Inflammatory macrophage (primary cell): ENCODE measurements at regions not wholly inside any gene's neighbourhood (a gene's known extent, or its start where the extent isn't known, plus 50 kb on each side); places are given as distances from the start of the nearest gene placed in this dataset.
A peak's percentile ranks its signal among the peaks of the same experiment; 100 is the strongest.
"Not testable (repeated sequence)": the region's sequence is repeated elsewhere in the genome, so short reads cannot be mapped to it uniquely, and the experiment has no call there.

Experiments used
- DNase-seq, 2 donors: peaks; one replicate each; pipeline ENCODE4 v3.0.0-alpha.2; 2020 to 2022

DNA sequence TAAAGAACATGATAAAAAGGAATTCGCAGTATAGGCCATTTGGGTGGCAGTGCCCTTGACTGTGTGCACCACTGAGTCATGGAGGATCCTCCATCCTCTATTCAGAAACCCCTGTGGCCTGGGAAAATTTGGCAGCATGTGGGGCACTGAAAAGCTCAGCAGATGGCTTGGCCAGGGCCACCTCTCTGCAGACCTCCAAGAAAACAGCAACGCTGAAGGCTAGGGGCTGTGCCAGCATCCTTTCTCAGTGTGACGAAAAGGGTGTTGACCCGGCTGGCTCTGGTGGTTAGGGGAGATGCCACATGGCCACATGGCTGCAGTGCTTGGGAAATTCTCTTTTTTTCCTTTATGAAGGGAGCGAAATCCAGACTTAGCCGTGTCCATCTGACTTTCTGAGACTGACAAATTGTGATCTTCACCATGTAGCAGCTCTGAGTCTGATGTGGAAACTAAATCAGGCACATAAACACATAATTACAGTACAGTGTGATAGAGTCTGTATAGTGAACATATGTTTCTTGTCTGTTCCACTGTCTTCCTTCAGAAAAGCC lies 178.0 kb downstream of the KCTD12 start:
- no peak for DNase-seq

DNA sequence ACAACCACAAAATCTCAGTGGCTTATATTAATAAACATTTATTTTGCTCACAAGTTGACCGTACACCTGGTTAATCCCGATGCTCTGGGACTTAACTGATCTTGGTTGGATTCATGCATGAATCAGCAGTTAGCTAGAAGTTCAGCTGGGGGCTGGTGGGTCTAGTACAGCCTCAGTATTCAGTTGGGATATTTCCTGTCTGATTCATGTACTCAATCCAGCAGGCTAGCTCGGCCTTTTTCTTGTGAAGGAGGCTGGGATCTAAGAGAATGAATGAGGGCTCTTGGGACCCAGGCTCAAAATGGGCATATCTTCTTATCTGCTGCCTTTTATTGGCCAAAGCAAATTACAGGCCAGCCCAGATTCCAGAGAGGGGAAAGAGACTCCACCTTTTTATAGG lies 178.8 kb downstream of the KCTD12 start:
- DNase-seq, result no peak

DNA sequence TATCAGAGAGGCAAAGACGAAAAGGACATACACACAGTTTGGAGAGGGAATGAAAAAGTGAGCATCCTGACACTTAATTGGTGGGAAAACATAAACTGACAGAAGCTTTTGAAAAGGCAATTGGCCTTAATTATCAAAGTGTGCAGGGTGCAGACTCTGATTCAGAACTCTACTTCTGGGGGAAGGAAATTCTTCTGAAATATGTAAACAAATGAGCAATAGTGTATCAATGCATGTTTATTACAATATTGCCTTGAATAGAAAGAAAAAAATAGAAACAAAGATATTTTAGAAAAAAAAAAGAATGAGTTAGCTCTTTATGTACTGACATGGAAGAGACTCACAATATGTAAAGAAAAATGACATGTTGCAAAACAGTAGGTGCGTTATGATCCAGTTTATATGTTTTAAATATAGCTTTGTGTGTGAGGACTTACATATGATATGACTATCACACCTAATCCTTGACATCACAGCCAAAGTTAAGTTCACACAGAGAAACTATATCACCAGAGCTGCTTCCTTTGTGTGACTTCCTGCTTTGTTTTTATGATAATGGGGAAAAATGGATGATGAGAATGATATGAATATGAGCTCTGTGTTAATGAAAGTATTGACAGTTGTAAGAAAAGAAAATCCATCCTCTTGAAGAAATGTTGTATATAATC lies 182.4 kb downstream of the KCTD12 start:
- DNase-seq, result no peak

DNA sequence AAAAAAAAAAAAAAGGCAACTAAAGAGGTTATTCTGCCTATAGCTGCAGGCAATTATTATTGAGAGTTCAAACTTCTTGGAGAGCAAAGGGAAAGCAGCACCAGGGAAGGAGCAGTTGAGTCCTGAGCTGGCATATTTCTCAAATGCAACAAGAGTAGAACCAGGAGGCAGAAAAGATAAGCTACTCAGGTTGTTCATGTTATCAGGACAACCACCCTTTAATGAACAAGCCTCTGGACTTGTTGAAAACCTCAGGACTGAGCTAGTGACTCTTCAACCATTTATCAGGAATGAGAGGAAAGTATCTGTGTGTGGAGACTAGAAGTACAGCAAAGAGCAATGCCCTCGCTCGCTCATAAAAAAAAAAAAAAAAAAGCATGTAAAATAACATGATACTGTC lies 183.0 kb downstream of the KCTD12 start:
- no peak for DNase-seq

DNA sequence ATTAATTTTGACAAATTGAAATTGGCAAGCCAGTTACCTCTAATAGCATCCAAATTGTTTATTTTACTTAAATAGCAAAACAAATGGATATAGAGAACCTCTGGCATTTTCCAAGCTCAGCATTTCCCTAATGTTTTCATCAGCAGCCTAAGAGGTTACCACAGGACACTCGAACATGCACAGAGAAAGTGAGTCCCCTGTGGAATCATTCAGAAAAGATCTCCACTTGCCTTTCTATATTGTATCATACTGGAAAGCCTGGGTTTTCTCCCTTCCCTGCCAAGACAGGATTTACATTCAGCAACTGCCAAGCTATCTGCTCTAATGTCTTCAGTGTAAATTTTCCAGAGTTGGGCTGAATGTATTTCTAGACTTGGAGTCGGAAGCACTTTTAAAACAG lies 188.9 kb downstream of the KCTD12 start:
- no peak for DNase-seq

DNA sequence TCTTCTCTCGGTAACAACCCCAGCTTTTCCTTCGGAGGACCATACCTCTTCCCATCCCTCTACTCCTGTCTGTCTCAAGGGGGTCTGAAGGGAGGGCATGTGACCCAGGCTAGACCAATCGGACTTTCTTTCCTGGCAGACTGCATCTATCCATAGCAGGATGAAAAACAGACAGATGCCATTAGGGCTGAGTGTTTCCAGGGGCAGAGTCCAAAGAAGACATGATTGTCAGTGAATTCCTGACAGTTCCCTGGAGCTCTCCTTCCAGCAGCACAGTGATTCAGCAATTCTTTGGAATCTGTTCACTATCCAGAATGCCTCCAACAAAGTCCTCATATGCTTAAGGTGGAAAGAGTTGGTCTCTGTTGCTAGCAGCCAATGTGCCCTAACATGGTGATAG lies 189.8 kb downstream of the KCTD12 start:
- no peak for DNase-seq

DNA sequence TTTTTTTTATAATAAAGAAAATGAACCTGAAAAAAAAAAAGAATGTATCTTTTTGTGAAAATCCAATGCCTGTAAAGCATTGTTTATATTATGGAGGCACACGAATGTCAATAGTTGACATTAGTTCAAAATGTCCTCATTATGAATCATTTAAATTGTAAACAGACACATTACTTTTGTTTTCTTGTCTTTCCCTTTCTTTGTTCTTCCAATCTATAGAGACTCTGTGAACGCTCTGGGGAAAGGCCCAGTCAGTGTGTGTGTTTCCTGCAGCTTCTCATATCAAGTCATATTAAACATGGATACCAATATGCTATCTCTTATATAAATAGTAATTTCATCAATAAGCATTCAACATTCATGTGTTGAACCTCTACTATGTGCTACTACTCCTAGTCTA lies 193.1 kb downstream of the KCTD12 start:
- no peak for DNase-seq

DNA sequence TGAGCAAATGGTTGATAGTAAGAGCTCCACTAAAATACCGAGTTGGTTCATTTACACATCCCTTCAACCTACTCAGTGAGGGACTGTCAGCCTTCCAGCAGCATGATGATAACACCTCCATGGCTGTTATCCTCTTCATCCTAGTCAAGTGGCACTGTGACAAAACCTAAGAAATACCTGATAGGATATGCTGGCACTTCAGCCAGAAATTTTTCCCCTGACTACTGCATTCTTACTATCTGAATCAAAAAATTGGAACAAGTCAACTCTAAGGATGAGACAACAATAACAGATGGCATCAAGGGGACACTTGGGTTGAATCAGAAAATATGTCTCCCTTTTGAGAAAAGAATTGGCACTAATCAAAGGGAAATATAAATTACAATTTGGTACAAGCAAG lies 193.9 kb downstream of the KCTD12 start:
- DNase-seq, result no peak

DNA sequence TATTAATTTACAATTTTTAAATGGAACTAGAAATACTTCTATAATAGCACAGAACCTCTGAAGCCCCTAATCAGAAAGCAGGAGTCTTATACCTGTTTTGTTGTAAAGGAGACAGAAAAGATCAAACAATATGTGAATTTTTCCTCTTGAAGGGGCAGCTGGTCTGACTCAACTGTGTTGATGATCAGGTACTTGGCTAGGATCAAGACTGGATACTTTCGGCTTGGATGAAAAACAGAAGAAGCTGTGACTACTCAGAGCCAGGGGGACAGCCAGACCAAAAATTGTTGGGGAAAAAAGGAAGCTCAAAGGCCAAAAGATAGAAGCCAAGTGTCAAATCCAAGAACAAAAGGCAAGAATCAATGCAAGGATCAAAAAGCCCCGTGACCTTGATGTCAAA lies 195.6 kb downstream of the KCTD12 start:
- DNase-seq, result no peak

DNA sequence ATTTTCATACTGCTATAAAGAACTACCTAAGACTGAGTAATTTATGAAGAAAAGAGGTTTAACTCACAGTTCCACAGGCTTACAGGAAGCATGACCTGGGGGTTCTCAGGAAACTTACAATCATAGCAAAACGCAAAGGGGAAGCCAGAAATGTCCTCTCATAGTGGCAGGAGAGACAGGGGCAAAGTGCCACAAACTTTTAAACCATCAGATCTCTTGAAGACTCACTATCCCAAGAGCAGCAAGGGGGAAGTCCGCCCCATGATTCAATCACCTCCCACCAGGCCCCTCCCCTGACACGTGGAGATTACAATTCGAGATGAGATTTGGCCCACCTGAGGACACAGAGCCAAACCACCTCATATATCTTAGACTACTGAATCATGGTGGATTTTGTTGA lies 198.7 kb downstream of the KCTD12 start:
- peak; percentile 14 to 21 for DNase-seq

DNA sequence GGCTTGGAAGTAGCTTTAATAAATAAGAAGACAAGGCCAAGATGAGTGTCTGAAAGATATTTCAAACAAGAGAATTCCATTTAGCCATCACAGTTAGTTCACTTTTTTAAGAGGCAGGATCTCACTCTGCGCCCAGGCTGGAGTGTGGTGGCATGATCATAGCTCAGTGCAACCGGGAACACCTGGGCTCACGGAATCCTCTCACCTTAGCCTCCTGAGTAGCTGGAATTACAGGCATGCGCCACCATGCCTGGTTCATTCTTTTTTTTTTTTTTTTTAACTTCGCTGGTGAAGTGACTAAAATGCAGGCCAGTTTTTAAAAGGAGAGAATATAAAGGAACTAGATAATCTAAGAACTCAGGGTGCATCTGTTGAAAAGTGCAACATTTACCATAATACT lies 200.3 kb downstream of the KCTD12 start:
- no peak for DNase-seq

DNA sequence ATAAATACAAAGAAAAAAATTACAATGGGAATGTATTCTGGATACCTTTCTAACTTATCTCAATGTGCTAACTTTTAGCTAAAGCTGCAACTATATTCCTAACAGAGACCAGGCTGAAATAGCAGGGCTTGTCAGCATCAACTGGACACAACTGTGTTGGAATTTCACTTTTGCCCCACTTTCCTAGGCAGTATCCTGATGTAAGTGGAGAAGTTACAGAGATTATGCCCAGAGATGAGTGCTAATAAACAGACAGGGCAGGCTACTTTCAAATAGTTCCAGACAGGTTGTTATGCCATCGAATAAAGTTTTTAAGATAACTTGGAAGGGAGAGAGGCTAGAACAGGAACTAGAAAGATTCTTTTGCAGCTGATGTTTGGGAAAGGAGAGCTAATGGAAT lies 201.9 kb downstream of the KCTD12 start:
- no peak for DNase-seq

DNA sequence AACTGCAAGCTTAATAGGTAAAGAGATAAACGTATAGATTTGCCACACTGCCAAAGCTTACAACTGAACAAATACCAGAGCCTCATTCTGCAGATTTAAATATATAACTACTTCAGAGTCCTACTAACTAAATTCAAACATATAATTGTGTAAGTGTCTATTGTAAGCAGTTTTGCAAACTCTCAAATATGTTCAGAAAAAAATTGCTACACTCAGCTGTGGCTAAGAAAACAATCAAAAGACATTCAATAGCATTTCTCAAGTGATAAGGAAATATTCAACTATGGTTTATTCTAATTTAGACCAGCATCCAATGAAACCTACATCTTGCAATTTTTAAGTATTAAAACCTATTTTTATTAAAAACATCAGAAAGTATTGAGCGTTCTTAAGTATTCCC lies 202.4 kb downstream of the KCTD12 start:
- DNase-seq, result no peak

DNA sequence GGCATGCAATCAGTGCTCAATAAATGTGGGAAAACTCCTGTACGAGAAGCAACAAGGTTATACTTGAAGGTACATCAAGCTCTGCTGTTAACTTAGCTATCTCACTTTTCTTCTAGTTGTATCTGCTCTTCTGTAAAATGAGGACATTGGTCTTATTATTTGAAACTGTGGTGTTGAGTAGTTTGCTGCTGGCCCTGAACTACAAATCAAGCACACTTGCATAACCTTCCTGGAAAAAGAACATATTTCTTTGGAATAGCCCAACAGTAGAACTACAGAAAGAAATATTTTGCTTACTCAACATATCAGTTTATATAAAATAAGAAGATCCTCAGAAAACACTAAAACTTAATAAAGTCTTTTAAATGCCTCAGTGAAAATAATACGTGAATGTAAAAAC lies 203.0 kb downstream of the KCTD12 start:
- no peak for DNase-seq

DNA sequence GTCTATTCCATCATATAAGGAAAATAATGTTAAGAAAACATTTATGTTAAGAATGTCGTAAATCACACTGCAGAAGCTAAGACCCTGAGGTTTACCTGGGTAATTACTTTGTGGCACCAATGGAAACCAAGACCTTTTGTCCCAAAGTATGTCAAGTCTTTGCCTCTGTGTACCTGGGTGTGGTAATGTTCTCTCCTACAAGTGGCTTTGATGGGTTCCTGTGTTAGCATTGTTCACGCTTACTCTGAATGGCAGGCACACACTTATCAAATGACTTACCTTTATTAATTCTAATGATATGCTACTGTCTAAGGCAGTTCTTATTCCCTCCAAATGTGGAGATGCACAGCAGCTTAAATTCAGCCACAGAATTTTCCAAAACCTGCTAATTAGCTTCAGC lies 206.1 kb downstream of the KCTD12 start:
- DNase-seq, result no peak

DNA sequence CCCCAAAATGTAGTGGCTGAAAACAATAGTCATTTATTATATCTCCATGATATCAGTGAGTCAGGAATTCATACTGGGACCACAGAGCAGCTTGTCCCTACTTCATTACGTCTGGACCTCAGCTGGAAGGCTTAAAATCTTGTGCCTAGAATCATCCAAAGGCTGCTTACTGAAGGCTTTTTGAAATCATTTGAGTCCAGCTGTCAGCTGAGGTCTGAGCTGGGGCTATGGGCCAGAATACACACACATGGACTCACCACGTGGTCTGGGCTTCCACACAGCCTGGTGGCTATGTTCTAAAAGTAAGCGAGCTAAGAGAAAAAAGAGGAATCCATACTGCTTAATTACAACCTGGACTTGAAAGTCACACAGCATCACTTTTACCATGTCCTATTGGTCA lies 209.2 kb downstream of the KCTD12 start:
- no peak for DNase-seq

DNA sequence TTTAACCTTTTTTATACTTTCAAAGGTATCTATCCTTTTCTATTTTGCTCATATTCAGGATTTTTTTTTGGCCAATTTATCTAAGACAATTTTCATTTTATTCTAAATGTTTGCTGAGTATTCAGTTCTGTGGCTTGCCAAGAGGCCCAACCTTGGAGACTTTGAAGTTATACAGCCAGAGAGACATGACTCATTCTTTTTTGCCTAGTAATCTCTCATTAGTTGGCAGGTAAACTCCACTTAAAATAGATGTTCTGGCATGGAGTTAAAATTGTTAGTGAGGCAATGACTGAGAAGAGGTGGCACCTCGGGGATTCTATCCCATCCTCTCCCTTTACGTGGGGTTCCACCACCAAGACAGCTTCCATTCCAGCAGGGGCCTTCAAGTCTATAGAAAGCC lies 213.8 kb downstream of the KCTD12 start:
- no peak for DNase-seq

DNA sequence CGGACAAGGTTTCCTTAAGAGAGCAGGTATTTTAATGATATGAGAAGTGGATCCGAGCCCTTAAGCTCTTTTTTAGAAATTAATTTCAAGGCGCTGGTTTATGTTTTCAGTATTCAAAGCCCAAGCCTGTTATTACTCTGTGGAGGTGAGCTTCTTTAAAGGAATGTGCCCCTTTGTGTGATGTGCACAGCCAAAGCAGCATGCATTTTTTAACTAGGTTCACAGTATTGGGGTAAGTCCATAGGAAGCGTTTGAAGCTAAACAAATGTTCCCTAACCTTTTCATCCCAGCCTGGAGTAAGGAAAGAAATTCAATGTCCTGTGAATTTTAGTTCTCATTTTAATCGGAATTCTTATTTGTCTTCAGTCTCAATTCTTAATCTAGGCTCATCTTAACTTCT lies 217.5 kb downstream of the KCTD12 start:
- DNase-seq, result no peak

DNA sequence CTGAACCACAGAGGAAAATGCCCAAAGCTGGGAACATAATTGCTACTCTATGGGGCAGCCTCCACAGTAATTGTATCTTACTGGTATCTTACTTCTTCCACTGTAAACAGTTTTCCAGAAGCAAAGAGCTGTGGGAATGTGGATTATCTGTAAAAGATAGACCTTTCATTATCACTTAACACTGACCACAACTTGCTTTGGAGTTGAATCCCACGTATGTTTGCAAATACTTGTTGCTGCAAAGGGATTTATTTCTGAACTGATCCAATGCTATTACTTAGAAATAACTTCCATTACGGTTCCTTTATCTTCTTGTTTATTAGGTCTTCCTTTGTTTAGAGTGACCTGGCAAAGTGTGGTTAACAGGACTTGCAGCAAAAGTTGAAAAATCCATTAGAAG lies 218.1 kb downstream of the KCTD12 start:
- no peak for DNase-seq

DNA sequence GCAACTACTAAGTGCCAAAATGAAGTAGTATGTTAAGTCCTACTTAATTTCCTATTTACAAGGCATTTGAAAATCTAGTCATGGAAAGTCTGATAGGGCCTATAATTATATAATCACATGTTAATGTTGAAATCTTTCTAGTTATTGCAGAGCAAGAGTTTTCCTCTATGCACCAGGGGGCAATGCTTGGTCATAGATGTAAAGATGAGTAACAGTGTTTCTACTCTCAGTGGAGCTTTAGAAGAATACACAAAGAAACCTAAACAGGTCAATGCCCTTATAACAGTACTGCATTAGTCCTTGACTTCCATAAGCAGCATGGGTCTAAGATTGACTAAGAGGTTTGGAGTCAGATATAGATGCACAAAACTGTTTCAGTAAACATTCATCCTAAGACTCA lies 218.7 kb downstream of the KCTD12 start:
- DNase-seq, result peak; percentile 67 to 84

DNA sequence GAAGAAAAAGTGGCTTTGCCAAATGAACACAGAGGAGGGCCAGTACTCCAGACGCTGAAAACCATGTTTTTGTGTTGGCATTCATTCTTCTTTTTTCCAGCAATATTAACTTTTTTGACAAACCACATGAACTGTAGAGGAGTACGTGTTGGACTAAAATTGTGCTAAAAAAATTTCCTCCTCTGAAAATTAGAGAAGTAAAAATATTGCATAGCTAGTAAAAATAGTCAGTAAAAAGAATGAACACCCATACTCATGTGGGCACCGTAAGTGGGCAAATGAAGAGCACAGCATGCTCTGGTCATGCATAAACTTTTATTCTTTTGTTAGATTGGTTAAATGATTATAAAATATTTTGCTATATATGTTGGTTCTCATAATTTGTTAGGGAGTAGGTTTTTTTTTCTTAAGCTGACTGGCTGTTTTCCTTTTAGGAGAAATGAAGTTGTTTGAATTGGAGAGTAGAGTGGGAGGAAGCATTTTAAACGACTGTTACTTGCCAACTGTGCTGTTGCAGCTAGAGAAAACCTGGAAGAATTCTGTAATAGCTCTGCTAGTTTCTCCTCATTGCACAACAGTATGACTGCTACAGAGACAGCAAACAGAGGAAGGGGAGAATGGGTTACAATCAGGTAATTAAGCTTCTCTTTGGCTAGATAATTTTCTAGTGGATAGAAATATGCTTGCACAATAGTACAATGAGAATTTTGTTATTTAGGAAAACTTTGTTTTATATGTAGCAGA lies 222.4 kb downstream of the KCTD12 start:
- DNase-seq, result peak; percentile 58 to 59

DNA sequence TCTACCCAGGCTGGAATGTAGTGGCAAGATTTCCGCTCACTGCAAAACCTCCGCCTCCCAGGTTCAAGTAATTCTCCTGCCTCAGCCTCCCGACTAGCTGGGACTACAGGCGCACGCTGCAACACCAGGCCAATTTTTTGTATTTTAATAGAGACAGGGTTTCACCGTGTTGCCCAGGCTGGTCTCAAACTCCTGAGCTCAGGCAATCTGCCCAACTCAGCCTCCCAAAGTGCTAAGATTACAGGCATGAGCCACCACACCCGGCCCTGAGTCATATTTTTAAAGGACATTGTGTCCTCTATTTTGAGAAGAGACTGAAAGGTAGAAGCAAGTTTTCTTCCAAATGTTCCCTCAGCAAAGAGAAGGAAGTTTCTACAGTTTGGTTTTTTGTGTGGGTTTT lies 227.1 kb downstream of the KCTD12 start:
- not testable (repeated sequence) for DNase-seq

DNA sequence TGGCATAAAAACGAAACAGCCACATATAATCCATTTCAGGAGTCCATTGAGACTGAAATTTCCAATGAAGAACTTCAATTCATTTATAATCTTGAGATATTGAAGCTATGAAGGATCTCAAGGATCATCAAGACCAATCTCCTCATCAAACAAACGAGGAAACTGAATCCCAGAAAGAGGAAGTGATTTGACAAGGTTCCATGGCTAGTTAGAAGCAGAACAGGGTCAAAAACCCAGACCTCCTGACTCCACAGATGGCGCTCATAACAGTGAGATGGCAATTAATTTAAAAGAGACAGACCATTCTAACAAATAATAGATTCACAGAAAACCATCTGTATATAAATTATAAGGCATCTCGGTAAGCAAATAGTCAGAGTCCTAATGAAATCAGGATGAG lies 229.7 kb downstream of the KCTD12 start:
- peak; percentile 55 to 73 for DNase-seq

DNA sequence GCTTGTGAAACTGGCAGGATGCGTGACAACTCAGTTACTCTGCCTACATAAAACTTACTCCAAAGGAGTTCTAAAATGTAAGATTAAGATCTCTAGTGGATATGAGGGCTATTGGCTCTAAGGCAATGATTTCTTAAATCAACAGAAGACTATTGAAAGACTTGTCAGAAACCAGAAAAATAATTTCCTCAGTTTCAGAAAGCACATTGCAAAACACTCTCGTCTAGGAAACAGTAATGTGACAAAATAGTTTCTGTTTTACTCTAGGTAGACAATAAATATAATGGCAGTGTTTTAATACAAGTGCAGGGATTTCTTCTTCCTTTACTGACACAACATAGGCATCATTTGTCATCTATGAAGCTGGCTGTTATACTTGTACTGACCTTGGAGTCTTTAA lies 230.1 kb downstream of the KCTD12 start:
- peak; percentile 18 to 76 for DNase-seq
